Nephron (organoid): ENCODE measurements at regions not wholly inside any gene's neighbourhood (a gene's known extent, or its start where the extent isn't known, plus 50 kb on each side); places are given as distances from the start of the nearest gene placed in this dataset.

Source experiments
- H3K27ac Mint-ChIP-seq, 3 experiments: 2 replicates each; pipeline ENCODE4 v1.8.0; 2020; ENCODE audit warnings: mixed read lengths in 3 of 3, mild to moderate bottlenecking in 2 of 3, moderate library complexity in 1 of 3
- H3K27me3 Mint-ChIP-seq: 2 replicates; pipeline ENCODE4 v1.8.0; 2021; ENCODE audit warnings: low read depth, mild to moderate bottlenecking, moderate library complexity, mixed read lengths
- H3K36me3 Mint-ChIP-seq: 2 replicates; pipeline ENCODE4 v1.8.0; 2020; ENCODE audit warnings: low read depth, mixed read lengths
- H3K4me1 Mint-ChIP-seq: 2 replicates; pipeline ENCODE4 v1.8.0; 2020; ENCODE audit warnings: mixed read lengths
- H3K4me3 Mint-ChIP-seq, 3 experiments: 2 replicates each; pipeline ENCODE4 v1.8.0; 2020; ENCODE audit warnings: mild to moderate bottlenecking in 3 of 3, mixed read lengths in 3 of 3, moderate library complexity in 2 of 3
- H3K9me3 Mint-ChIP-seq: 2 replicates; pipeline ENCODE4 v1.8.0; 2020; ENCODE audit warnings: mixed read lengths
- CTCF ChIP-seq, 3 experiments: fragments of 200-600 bp; sonication (generic); IDR thresholded peaks; one replicate each; pipeline ENCODE4 v1.5.0; 2021; ENCODE audit warnings: antibody characterized with exemption in 3 of 3; ENCODE audit not compliant: unreplicated experiment in 3 of 3

GRCh38 chr13:99698010-99698815 is 196.9 kb downstream of the TM9SF2 start:
- no peaks in the 10 kb centered on the region for H3K9me3 Mint-ChIP-seq
- H3K4me1 Mint-ChIP-seq: no peaks in the 10 kb centered on the region
- H3K36me3 Mint-ChIP-seq: no peaks in the 10 kb centered on the region
- peaks cover 18% of the 10 kb centered on the region for H3K27me3 Mint-ChIP-seq
- TF ChIP-seq CTCF (IDR thresholded peaks at IDR 0.05; ENCODE audit: unreplicated experiment in 3 of 3): no peak
- H3K27ac Mint-ChIP-seq: no peak overlapping the region
- no peak overlapping the region for H3K4me3 Mint-ChIP-seq

GRCh38 chr13:99695857-99696256 is 194.6 kb downstream of the TM9SF2 start:
- no peak for TF ChIP-seq CTCF (IDR thresholded peaks at IDR 0.05; ENCODE audit: unreplicated experiment in 3 of 3)
- Mint-ChIP-seq H3K4me3 (no peak overlapping the region), H3K36me3 (no peaks in the 10 kb centered on the region), H3K4me1 (no peaks in the 10 kb centered on the region), H3K9me3 (no peaks in the 10 kb centered on the region), H3K27me3 (peaks cover 38% of the 10 kb centered on the region), H3K27ac (no peak overlapping the region)

- Mint-ChIP-seq H3K27me3 (peaks cover 56% of the 10 kb centered on the region), H3K4me1 (peaks cover 10% of the 10 kb centered on the region), H3K27ac (no peak overlapping the region), H3K4me3 (no peak overlapping the region), H3K36me3 (no peaks in the 10 kb centered on the region), H3K9me3 (no peaks in the 10 kb centered on the region)
- no peak for TF ChIP-seq CTCF (IDR thresholded peaks at IDR 0.05; ENCODE audit: unreplicated experiment in 3 of 3)
Measured at GRCh38 chr13:99693852-99694611, 192.8 kb downstream of the TM9SF2 start.

GRCh38 chr13:99693351-99693750 is 192.1 kb downstream of the TM9SF2 start:
- H3K27me3 Mint-ChIP-seq: peaks cover 63% of the 10 kb centered on the region
- H3K4me3 Mint-ChIP-seq: no peak overlapping the region
- no peak overlapping the region for H3K27ac Mint-ChIP-seq
- no peaks in the 10 kb centered on the region for H3K36me3 Mint-ChIP-seq
- no peaks in the 10 kb centered on the region for H3K9me3 Mint-ChIP-seq
- H3K4me1 Mint-ChIP-seq: peaks cover 11% of the 10 kb centered on the region
- no peak for TF ChIP-seq CTCF (IDR thresholded peaks at IDR 0.05; ENCODE audit: unreplicated experiment in 3 of 3)

- Mint-ChIP-seq H3K4me3 (no peak overlapping the region), H3K36me3 (no peaks in the 10 kb centered on the region), H3K9me3 (no peaks in the 10 kb centered on the region), H3K4me1 (peaks cover 11% of the 10 kb centered on the region), H3K27ac (no peak overlapping the region), H3K27me3 (peaks cover 64% of the 10 kb centered on the region)
- TF ChIP-seq CTCF (IDR thresholded peaks at IDR 0.05; ENCODE audit: unreplicated experiment in 3 of 3): no peak
Measured at GRCh38 chr13:99692854-99693253, 191.6 kb downstream of the TM9SF2 start.
